ENCODE measurements at regions not wholly inside any gene's neighbourhood (a gene's known extent, or its start where the extent isn't known, plus 50 kb on each side); places are given as distances from the start of the nearest gene placed in this dataset.

DNA sequence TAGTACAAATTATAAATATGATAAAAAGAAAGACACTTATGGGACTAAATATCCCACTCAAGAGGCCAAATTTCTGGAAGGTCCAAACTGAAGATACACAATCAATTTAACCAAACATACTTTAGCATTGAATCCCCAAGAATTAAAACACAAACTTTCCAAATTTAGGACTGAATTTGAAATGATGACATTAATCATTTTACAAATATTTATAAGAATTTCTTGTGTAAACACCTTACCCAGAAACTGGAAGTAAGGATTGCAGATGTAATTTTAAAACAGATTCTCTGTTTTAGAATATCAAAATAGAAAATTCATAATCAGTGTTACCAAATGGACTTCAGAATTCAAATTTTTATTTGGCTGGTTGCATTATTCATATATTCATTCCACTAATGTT lies 588.2 kb upstream of the KCND2 start:
- Mint-ChIP-seq H3K4me1 (no peaks in the 10 kb centered on the region), H3K9me3 (peaks cover 0 to 5% (median 0%) of the 10 kb centered on the region in 7 donors), H3K27me3 (no peaks in the 10 kb centered on the region), H3K4me3 (no peak overlapping the region), H3K36me3 (no peaks in the 10 kb centered on the region), H3K27ac (no peak overlapping the region)
- DNase-seq (no peak), ATAC-seq (ENCODE audit: low read depth in 2 of 2) (no peak)

GRCh38 chr7:119685906-119686305 lies 587.1 kb upstream of the KCND2 start:
- H3K27ac Mint-ChIP-seq: no peak overlapping the region
- ATAC-seq (ENCODE audit: low read depth in 2 of 2): no peak
- no peak overlapping the region for H3K4me3 Mint-ChIP-seq

DNA sequence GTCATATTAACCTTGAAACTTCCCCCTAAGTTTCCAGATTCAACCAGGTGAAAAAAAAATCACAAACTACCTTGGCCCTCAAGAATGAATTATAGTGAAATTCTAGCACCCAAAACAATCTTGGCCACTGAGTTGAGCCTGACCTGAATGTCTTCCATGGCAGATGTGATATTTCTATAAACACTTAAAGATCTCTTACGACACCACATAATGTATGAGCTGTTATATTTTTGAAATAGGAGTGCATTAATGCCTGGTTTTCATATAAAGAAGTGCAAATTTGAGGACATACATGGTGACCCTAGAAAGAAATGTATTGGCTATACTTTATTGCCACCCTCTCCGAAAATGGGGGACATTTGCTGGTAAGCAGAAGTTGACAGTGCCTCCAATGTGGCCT lies 584.1 kb upstream of the KCND2 start:
- H3K36me3 Mint-ChIP-seq: no peaks in the 10 kb centered on the region
- no peaks in the 10 kb centered on the region for H3K9me3 Mint-ChIP-seq
- no peaks in the 10 kb centered on the region for H3K4me1 Mint-ChIP-seq
- no peaks in the 10 kb centered on the region for H3K27me3 Mint-ChIP-seq
- ATAC-seq (ENCODE audit: low read depth in 2 of 2) (no peak), DNase-seq (no peak)
- no peak overlapping the region for H3K4me3 Mint-ChIP-seq
- no peak overlapping the region for H3K27ac Mint-ChIP-seq

More at GRCh38 chr7:119685906-119686305, 587.1 kb upstream of the KCND2 start:
- no peaks in the 10 kb centered on the region for H3K36me3 Mint-ChIP-seq
- no peak for DNase-seq
- no peaks in the 10 kb centered on the region for H3K27me3 Mint-ChIP-seq
- peaks cover 0 to 5% (median 0%) of the 10 kb centered on the region in 7 donors for H3K9me3 Mint-ChIP-seq
- H3K4me1 Mint-ChIP-seq: no peaks in the 10 kb centered on the region

DNA sequence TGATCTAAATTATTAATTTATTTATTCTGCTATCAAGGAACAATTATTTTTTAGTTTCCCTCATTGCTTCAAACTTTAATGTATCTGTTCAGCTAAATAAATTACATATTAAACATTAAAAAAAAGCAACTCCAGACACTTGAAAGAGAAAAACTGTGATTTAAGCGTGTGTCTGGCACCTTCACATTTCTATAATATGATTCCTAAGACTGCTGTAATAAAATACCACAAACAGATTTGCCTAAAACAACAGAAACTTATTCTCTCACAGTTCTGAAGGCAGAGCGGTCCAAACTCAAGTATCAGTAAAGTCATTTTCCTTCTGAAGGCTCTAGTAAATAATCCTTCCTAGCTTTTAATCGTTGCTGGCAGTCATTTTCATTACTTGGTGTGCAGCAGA lies 580.4 kb upstream of the KCND2 start:
- H3K36me3 Mint-ChIP-seq: no peaks in the 10 kb centered on the region
- DNase-seq (no peak), ATAC-seq (ENCODE audit: low read depth in 2 of 2) (no peak)
- H3K4me3 Mint-ChIP-seq: no peak overlapping the region
- H3K27me3 Mint-ChIP-seq: no peaks in the 10 kb centered on the region
- H3K27ac Mint-ChIP-seq: no peak overlapping the region
- peaks cover 0 to 6% (median 3%) of the 10 kb centered on the region in 7 donors for H3K9me3 Mint-ChIP-seq
- H3K4me1 Mint-ChIP-seq: no peaks in the 10 kb centered on the region

DNA sequence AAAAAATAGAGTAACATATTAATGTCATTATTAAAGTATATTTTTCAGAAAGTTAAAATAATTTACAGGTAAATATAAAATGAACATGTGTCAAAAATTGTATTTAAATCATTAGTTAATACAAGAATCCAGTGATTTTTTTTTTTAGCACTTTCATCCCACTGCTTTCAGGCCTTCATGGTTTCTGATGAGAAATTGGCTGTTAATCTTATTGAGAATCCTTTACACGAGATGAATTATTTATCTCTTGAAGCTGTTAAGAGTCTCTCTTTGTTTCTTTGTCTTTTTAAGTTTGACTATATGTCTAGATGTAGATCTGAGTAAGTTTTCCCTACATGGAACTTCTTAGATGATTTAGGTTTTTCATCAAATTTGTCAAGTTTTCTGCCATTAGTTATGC lies 578.5 kb upstream of the KCND2 start:
- ATAC-seq (ENCODE audit: low read depth in 2 of 2) (no peak), DNase-seq (no peak)
- H3K4me3 Mint-ChIP-seq: no peak overlapping the region
- H3K4me1 Mint-ChIP-seq: no peaks in the 10 kb centered on the region
- no peaks in the 10 kb centered on the region for H3K27me3 Mint-ChIP-seq
- no peak overlapping the region for H3K27ac Mint-ChIP-seq
- H3K36me3 Mint-ChIP-seq: no peaks in the 10 kb centered on the region
- H3K9me3 Mint-ChIP-seq: peaks cover 2 to 10% (median 3%) of the 10 kb centered on the region in 7 donors

DNA sequence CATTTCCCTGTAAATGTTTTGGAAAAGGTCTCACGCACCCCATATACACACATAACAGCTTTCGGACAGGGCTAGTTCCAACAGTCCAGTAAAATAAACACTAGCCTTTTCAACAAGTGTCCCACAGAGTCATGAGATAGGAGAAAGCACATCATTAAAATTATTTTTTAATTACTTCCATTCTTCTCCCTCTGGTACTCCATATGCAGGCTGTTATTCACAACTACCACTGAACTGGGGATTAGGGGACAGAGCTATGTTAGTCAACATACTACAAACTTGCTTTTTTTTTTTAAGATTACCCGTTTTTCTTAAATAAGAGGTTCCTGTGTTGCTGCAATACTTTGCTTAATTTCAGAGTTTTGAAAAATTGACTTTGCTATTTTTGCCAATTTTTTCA lies 576.6 kb upstream of the KCND2 start:
- no peaks in the 10 kb centered on the region for H3K4me1 Mint-ChIP-seq
- H3K27ac Mint-ChIP-seq: no peak overlapping the region
- no peak overlapping the region for H3K4me3 Mint-ChIP-seq
- H3K36me3 Mint-ChIP-seq: no peaks in the 10 kb centered on the region
- no peaks in the 10 kb centered on the region for H3K27me3 Mint-ChIP-seq
- ATAC-seq (ENCODE audit: low read depth in 2 of 2): no peak
- H3K9me3 Mint-ChIP-seq: peaks cover 2 to 10% (median 3%) of the 10 kb centered on the region in 7 donors
- DNase-seq: no peak

DNA sequence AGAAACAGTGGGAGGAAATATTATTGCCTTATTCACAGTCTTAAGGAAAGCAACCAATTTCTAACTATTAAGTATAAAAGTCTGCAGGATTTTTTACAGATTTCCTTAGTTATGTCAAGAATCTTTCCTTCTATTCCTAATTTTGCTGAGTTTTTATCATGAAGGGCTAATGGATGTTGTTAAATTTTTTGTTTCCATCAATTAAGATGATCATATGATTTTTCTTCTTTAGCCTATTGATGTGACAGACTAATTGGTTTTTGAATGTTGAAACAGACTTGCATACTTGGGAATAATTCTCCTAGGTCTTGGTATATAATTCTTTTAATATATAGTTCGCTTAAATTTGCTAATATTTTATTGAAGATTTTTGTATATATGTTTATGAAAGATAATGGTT lies 569.1 kb upstream of the KCND2 start:
- H3K4me1 Mint-ChIP-seq: no peaks in the 10 kb centered on the region
- H3K27ac Mint-ChIP-seq: no peak overlapping the region

DNA sequence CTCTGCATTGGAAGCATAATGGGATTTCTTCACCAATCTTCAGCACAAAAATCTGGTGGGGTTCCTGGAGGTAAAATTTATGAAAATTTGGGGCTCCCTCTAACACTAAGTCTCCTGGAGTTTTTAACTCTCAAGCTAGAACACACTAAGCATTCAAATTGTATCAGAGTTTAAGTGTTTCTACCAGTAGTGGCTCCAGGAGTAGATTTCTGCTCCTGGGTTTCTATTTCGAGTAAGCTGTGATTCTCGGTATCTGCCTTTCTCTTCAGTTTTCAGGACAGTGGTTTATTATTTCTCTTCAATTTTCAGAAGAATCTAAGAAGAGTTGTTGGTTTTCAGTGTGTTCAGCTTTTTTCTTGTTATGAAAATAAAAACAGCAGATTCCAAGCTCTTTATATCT lies 566.4 kb upstream of the KCND2 start:
- no peak overlapping the region for H3K27ac Mint-ChIP-seq
- H3K4me1 Mint-ChIP-seq: no peaks in the 10 kb centered on the region
- peaks cover 0 to 9% (median 3%) of the 10 kb centered on the region in 7 donors for H3K9me3 Mint-ChIP-seq
- DNase-seq (no peak), ATAC-seq (ENCODE audit: low read depth in 2 of 2) (no peak)
- no peaks in the 10 kb centered on the region for H3K27me3 Mint-ChIP-seq
- H3K4me3 Mint-ChIP-seq: no peak overlapping the region
- no peaks in the 10 kb centered on the region for H3K36me3 Mint-ChIP-seq

More for the DNA sequence above, 569.1 kb upstream of the KCND2 start:
- no peaks in the 10 kb centered on the region for H3K36me3 Mint-ChIP-seq
- no peaks in the 10 kb centered on the region for H3K27me3 Mint-ChIP-seq
- no peak overlapping the region for H3K4me3 Mint-ChIP-seq
- H3K9me3 Mint-ChIP-seq: peaks cover 0 to 9% (median 0%) of the 10 kb centered on the region in 7 donors
- DNase-seq (no peak), ATAC-seq (ENCODE audit: low read depth in 2 of 2) (no peak)

DNA sequence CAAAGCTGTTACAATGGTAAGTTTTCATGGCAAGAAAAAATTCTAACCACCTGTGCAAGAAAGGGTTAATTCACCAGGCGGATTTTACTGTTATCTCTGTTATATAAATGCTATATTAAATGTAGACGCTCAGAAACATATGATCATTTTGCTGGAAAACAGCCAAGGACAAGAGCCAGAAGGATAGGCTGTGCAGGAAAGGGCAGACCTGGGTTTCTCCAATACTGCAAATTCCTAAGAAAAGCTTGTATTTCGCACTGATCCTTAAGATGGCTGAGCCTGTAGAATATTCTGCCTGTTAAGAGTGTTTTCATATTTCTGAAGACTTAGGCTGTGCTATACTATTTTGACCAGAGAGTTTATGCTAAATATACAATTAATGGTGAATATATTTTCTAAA lies 564.1 kb upstream of the KCND2 start:
- Mint-ChIP-seq H3K4me3 (no peak overlapping the region), H3K36me3 (no peaks in the 10 kb centered on the region), H3K27me3 (no peaks in the 10 kb centered on the region), H3K27ac (no peak overlapping the region), H3K9me3 (peaks cover 0 to 5% (median 4%) of the 10 kb centered on the region in 7 donors), H3K4me1 (no peaks in the 10 kb centered on the region)
- ATAC-seq (ENCODE audit: low read depth in 2 of 2) (no peak), DNase-seq (no peak)

DNA sequence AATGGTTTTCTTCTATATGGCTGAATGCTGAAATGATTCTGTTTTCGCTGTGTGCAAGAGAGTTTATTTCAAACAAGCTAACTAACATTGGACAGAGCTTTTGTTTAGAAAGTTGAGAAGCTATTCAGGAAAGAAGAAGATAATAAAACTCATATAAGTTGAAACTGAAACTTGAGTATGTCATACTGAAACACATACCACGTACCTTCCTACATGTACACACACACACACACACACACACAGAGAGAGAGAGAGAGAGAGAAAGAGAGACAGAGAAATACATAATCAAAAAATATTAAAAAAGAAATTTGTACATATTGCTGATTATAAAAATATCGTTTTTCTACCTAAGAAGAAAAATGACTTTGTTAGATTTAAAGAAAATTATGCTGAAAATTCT lies 561.9 kb upstream of the KCND2 start:
- H3K36me3 Mint-ChIP-seq: no peaks in the 10 kb centered on the region
- H3K9me3 Mint-ChIP-seq: peaks cover 0 to 7% (median 3%) of the 10 kb centered on the region in 7 donors
- no peak for ATAC-seq (ENCODE audit: low read depth in 2 of 2)
- no peak overlapping the region for H3K27ac Mint-ChIP-seq
- no peaks in the 10 kb centered on the region for H3K27me3 Mint-ChIP-seq
- DNase-seq: no peak
- no peaks in the 10 kb centered on the region for H3K4me1 Mint-ChIP-seq
- no peak overlapping the region for H3K4me3 Mint-ChIP-seq

GRCh38 chr7:119712886-119713462 lies 560.0 kb upstream of the KCND2 start:
- Mint-ChIP-seq H3K4me1 (no peaks in the 10 kb centered on the region), H3K9me3 (peaks cover 0 to 7% (median 3%) of the 10 kb centered on the region in 7 donors), H3K27me3 (no peaks in the 10 kb centered on the region), H3K4me3 (no peak overlapping the region), H3K36me3 (no peaks in the 10 kb centered on the region), H3K27ac (no peak overlapping the region)
- no peak for ATAC-seq (ENCODE audit: low read depth in 2 of 2)
- DNase-seq: no peak

GRCh38 chr7:119713606-119714005 lies 559.4 kb upstream of the KCND2 start:
- Mint-ChIP-seq H3K36me3 (no peaks in the 10 kb centered on the region), H3K4me3 (no peak overlapping the region), H3K9me3 (peaks cover 0 to 7% (median 3%) of the 10 kb centered on the region in 7 donors), H3K27me3 (no peaks in the 10 kb centered on the region), H3K4me1 (no peaks in the 10 kb centered on the region), H3K27ac (no peak overlapping the region)
- no peak for ATAC-seq (ENCODE audit: low read depth in 2 of 2)
- DNase-seq: no peak

GRCh38 chr7:119720541-119720940 lies 552.4 kb upstream of the KCND2 start:
- Mint-ChIP-seq H3K36me3 (no peaks in the 10 kb centered on the region), H3K4me1 (no peaks in the 10 kb centered on the region), H3K27me3 (no peaks in the 10 kb centered on the region), H3K9me3 (no peaks in the 10 kb centered on the region), H3K27ac (no peak overlapping the region), H3K4me3 (no peak overlapping the region)
- DNase-seq (no peak), ATAC-seq (ENCODE audit: low read depth in 2 of 2) (no peak)

GRCh38 chr7:119724041-119724792 lies 548.8 kb upstream of the KCND2 start:
- Mint-ChIP-seq H3K36me3 (no peaks in the 10 kb centered on the region), H3K27me3 (no peaks in the 10 kb centered on the region), H3K9me3 (no peaks in the 10 kb centered on the region), H3K4me1 (no peaks in the 10 kb centered on the region), H3K4me3 (no peak overlapping the region), H3K27ac (no peak overlapping the region)
- ATAC-seq (ENCODE audit: low read depth in 2 of 2): no peak
- DNase-seq: no peak
